Sigmoid colon (tissue), 4 donors: ENCODE measurements at regions not wholly inside any gene's neighbourhood (a gene's known extent, or its start where the extent isn't known, plus 50 kb on each side); places are given as distances from the start of the nearest gene placed in this dataset.

ENCODE experiments used
- CTCF ChIP-seq, 4 experiments: fragments of 450-650 bp in 3 of 4; fragments of 200-600 bp in 1 of 4; IDR thresholded peaks; one replicate each; pipeline ENCODE4 v1.5.1; 2016 to 2019; ENCODE audit warnings: antibody characterized with exemption in 4 of 4, mild to moderate bottlenecking in 3 of 4, moderate library complexity in 2 of 4
- EP300 ChIP-seq, 4 donors: sonication (generic); formaldehyde crosslinking; IDR thresholded peaks; one replicate each; pipeline ENCODE4 v1.6.1; 2017; ENCODE audit warnings: antibody characterized with exemption in 4 of 4
- POLR2A ChIP-seq, 2 donors: fragments of 450-650 bp; IDR thresholded peaks; one replicate each; pipeline ENCODE4 v1.6.1; 2016; ENCODE audit warnings: antibody characterized with exemption in 2 of 2, mild to moderate bottlenecking in 2 of 2, moderate library complexity in 2 of 2
- POLR2AphosphoS5 ChIP-seq, 4 donors: sonication (generic); formaldehyde crosslinking; IDR thresholded peaks; one replicate each; pipeline ENCODE4 v1.6.1; 2017; ENCODE audit warnings: antibody characterized with exemption in 4 of 4

GRCh38 chr4:187141101-187141500 is 417.4 kb upstream of the FAT1 start:
- TF ChIP-seq CTCF (IDR thresholded peaks at IDR 0.05) (no peak), POLR2A (IDR thresholded peaks at IDR 0.05) (no peak), POLR2AphosphoS5 (IDR thresholded peaks at IDR 0.05) (no peak), EP300 (IDR thresholded peaks at IDR 0.05) (no peak)
